ENCODE measurements at regions not wholly inside any gene's neighbourhood (a gene's known extent, or its start where the extent isn't known, plus 50 kb on each side); places are given as distances from the start of the nearest gene placed in this dataset.

DNA sequence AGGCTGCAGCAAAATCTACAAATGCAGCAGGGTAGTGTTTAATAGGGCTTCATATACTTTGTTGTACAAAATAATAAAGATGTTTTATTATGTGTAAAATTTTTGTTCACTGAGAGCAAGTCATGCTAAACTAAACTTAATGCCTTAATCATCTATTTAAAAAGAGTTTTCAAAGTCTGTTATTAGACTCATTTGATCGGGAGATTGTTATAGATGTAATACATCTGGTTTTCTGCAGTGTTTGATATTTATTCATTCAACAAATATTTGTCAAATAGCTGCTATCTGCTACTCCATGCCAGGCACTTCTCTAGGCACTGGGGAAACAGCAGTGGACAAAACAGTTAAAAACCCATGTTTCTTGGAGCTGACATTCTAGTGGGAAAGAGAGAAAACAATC is 233.6 kb downstream of the FMR1NB start:
- TF ChIP-seq, protein P1, sequence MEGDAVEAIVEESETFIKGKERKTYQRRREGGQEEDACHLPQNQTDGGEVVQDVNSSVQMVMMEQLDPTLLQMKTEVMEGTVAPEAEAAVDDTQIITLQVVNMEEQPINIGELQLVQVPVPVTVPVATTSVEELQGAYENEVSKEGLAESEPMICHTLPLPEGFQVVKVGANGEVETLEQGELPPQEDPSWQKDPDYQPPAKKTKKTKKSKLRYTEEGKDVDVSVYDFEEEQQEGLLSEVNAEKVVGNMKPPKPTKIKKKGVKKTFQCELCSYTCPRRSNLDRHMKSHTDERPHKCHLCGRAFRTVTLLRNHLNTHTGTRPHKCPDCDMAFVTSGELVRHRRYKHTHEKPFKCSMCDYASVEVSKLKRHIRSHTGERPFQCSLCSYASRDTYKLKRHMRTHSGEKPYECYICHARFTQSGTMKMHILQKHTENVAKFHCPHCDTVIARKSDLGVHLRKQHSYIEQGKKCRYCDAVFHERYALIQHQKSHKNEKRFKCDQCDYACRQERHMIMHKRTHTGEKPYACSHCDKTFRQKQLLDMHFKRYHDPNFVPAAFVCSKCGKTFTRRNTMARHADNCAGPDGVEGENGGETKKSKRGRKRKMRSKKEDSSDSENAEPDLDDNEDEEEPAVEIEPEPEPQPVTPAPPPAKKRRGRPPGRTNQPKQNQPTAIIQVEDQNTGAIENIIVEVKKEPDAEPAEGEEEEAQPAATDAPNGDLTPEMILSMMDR (IDR thresholded peaks at IDR 0.05) = no peak
- no peak for TF ChIP-seq POLR2A (IDR thresholded peaks at IDR 0.05)
- no peak for TF ChIP-seq POLR2AphosphoS5 (IDR thresholded peaks at IDR 0.05)
